ENCODE measurements at regions not wholly inside any gene's neighbourhood (a gene's known extent, or its start where the extent isn't known, plus 50 kb on each side); places are given as distances from the start of the nearest gene placed in this dataset.
"Not testable (repeated sequence)": the region's sequence is repeated elsewhere in the genome, so short reads cannot be mapped to it uniquely, and the experiment has no call there.

GRCh38 chr3:127418560-127419147 is 130.8 kb upstream of the PRR20G start:
- TF ChIP-seq POLR2A (IDR thresholded peaks at IDR 0.05) = no peak
- TF ChIP-seq, protein P1, sequence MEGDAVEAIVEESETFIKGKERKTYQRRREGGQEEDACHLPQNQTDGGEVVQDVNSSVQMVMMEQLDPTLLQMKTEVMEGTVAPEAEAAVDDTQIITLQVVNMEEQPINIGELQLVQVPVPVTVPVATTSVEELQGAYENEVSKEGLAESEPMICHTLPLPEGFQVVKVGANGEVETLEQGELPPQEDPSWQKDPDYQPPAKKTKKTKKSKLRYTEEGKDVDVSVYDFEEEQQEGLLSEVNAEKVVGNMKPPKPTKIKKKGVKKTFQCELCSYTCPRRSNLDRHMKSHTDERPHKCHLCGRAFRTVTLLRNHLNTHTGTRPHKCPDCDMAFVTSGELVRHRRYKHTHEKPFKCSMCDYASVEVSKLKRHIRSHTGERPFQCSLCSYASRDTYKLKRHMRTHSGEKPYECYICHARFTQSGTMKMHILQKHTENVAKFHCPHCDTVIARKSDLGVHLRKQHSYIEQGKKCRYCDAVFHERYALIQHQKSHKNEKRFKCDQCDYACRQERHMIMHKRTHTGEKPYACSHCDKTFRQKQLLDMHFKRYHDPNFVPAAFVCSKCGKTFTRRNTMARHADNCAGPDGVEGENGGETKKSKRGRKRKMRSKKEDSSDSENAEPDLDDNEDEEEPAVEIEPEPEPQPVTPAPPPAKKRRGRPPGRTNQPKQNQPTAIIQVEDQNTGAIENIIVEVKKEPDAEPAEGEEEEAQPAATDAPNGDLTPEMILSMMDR (IDR thresholded peaks at IDR 0.05) = no peak
- no peak overlapping the region for H3K27ac ChIP-seq
- H3K4me1 ChIP-seq = no peaks in the 10 kb centered on the region
- intact Hi-C loops (cut with DNase I) = no loop called here
- H3K9me3 ChIP-seq = no peaks in the 10 kb centered on the region
- whole genome bisulfite sequencing, 2 donors = 75 to 82% methylated on average over 1 to 4 of the region's 4 CpGs
- peaks cover 0 to 96% (median 0%) of the 10 kb centered on the region in 4 donors for H3K27me3 ChIP-seq
- no peak overlapping the region for H3K4me3 ChIP-seq
- H3K36me3 ChIP-seq = no peaks in the 10 kb centered on the region
- DNase-seq = no peak

DNA sequence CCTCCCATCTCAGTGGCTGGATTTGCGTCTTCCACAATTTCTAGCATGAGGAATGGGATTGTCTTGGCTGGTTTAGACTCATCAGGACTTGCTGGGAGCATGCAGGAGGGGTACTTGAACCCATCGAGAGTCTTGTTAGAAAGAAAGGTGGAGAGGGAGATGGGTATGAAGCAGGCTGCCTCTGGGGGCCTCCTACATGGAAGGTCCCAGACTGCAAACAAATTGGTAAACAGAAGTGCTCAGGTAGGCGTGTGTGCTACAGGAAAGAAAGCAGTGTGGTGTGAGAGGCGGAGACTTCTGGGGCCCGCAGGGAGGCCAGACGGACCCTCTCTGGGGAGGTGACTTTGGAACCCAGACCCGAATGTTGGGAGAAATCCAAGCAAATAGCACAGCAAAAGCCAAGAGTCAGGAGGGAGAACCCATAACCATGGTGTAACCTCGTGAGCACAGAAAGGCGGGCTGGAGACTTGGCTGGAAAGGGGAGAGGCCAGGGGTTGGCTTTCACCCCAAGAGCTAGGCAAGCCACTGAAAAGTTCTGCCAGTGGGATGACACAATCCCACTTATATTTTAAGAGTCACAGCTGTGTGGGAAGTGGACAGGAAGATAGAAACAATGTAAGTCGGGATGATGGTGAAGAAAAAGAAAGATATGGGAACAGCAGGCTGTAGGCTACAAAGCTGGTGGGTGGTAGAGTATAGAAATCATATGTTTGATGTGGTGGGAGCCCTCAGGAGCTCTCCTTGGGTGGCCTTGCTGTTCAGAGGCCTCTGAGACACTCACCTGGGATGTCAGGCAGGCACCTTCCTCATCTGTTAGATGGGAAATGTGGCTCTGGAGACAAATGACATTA is 130.1 kb upstream of the PRR20G start:
- no peak overlapping the region for H3K4me3 ChIP-seq
- H3K27ac ChIP-seq = no peak overlapping the region
- 56 to 60% methylated on average over 10 of the region's 10 CpGs for WGBS, 2 donors
- peaks cover 0 to 96% (median 0%) of the 10 kb centered on the region in 4 donors for H3K27me3 ChIP-seq
- intact Hi-C loops (cut with DNase I) = no loop called here
- H3K9me3 ChIP-seq = no peaks in the 10 kb centered on the region
- TF ChIP-seq, protein P1 (IDR thresholded peaks at IDR 0.05) = no peak
- TF ChIP-seq POLR2A (IDR thresholded peaks at IDR 0.05) = no peak
- H3K4me1 ChIP-seq = no peaks in the 10 kb centered on the region
- no peak for DNase-seq
- H3K36me3 ChIP-seq = no peaks in the 10 kb centered on the region

- intact Hi-C loops (cut with DNase I) = no loop called here
- Histone ChIP-seq H3K4me1 (no peaks in the 10 kb centered on the region), H3K4me3 (no peak overlapping the region), H3K27ac (no peak overlapping the region), H3K36me3 (no peaks in the 10 kb centered on the region), H3K27me3 (peaks cover 0 to 88% (median 0%) of the 10 kb centered on the region in 4 donors), H3K9me3 (no peaks in the 10 kb centered on the region)
- 20% methylated on average over 2 of the region's 2 CpGs; no CpG with 5 or more reads in 1 of the 2 donors for WGBS, 2 donors
- TF ChIP-seq POLR2A (IDR thresholded peaks at IDR 0.05) = no peak
- TF ChIP-seq, protein P1 (IDR thresholded peaks at IDR 0.05) = no peak
- no peak for DNase-seq
Observed at GRCh38 chr3:127413871-127414270, 126.0 kb upstream of the PRR20G start.

DNA sequence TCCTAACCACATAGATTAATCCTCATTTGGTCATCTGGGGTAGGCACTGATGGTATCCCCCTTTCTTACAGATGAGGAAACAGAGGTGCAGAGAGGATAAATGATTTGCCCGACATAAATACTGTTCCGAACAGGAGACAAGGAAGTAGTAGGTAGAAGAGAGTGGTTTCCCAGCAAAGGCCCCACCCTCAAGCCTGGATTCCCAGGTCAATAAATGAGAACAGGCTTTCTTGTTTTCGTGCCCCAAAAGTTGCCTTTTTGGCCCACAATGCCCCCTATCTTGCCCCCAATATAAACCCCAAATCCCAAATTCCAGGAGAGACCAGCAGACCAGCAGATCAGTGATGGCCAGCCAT is 125.5 kb upstream of the PRR20G start:
- Histone ChIP-seq H3K4me3 (no peak overlapping the region), H3K4me1 (no peaks in the 10 kb centered on the region), H3K27ac (no peak overlapping the region), H3K9me3 (no peaks in the 10 kb centered on the region), H3K27me3 (peaks cover 0 to 88% (median 0%) of the 10 kb centered on the region in 4 donors), H3K36me3 (no peaks in the 10 kb centered on the region)
- no peak for DNase-seq
- TF ChIP-seq, protein P1 (IDR thresholded peaks at IDR 0.05) = no peak
- no peak for TF ChIP-seq POLR2A (IDR thresholded peaks at IDR 0.05)
- 75 to 78% methylated on average over 3 of the region's 3 CpGs for WGBS, 2 donors
- intact Hi-C loops (cut with DNase I) = no loop called here

GRCh38 chr3:127412578-127413317 is 124.9 kb upstream of the PRR20G start:
- Histone ChIP-seq H3K4me3 (no peak overlapping the region), H3K27me3 (peaks cover 0 to 88% (median 0%) of the 10 kb centered on the region in 4 donors), H3K36me3 (no peaks in the 10 kb centered on the region), H3K27ac (no peak overlapping the region), H3K9me3 (no peaks in the 10 kb centered on the region), H3K4me1 (no peaks in the 10 kb centered on the region)
- no peak for DNase-seq
- intact Hi-C loops (cut with DNase I) = no loop called here
- 77 to 81% methylated on average over 8 to 10 of the region's 10 CpGs for WGBS, 2 donors
- TF ChIP-seq, protein P1 (IDR thresholded peaks at IDR 0.05) = no peak
- TF ChIP-seq POLR2A (IDR thresholded peaks at IDR 0.05) = no peak

DNA sequence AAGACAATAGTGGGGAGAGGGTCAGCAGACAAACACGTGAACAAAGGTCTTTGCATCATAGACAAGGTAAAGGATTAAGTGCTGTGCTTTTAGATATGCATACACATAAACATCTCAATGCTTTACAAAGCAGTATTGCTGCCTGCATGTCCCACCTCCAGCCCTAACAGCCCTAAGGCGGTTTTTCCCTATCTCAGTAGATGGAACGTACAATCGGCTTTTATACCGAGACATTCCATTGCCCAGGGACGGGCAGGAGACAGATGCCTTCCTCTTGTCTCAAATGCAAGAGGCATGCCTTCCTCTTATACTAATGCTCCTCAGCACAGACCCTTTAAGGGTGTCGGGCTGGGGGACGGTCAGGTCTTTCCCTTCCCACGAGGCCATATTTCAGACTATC is 124.0 kb upstream of the PRR20G start:
- WGBS, 2 donors = 53 to 66% methylated on average over 3 to 5 of the region's 9 CpGs
- DNase-seq; H3K9me3 ChIP-seq; H3K27ac ChIP-seq; H3K4me3 ChIP-seq; H3K4me1 ChIP-seq; H3K36me3 ChIP-seq; intact Hi-C loops (cut with DNase I): not testable (repeated sequence)
- H3K27me3 ChIP-seq = peaks cover 0 to 87% (median 0%) of the 10 kb centered on the region in 4 donors

Measured in esophagus squamous epithelium (tissue), 5 donors.